ENCODE measurements at regions not wholly inside any gene's neighbourhood (a gene's known extent, or its start where the extent isn't known, plus 50 kb on each side); places are given as distances from the start of the nearest gene placed in this dataset.

GRCh38 chr2:238595750-238596570, 169.2 kb downstream of the ASB1 start:
- TF ChIP-seq SIN3A (IDR thresholded peaks at IDR 0.05; ENCODE audit: borderline replicate concordance, insufficient read depth, low read depth, low read length) (no peak), CTCF (IDR thresholded peaks at IDR 0.05) (no peak), REST (IDR thresholded peaks at IDR 0.05; ENCODE audit: insufficient read depth in 1 of 2, low read depth in 2 of 2, low read length in 1 of 2) (no peak), POLR2AphosphoS5 (IDR thresholded peaks at IDR 0.05; ENCODE audit: low read depth, low read length) (no peak), TCF7L2 (IDR thresholded peaks at IDR 0.05; ENCODE audit: low read depth, low read length) (no peak)
